Kidney capillary endothelial cell (primary cell): ENCODE measurements at regions not wholly inside any gene's neighbourhood (a gene's known extent, or its start where the extent isn't known, plus 50 kb on each side); places are given as distances from the start of the nearest gene placed in this dataset.

Experiments
- DNase-seq: peaks from one replicate; pipeline ENCODE4 v3.0.0-alpha.2; 2018; ENCODE audit warnings: low spot score

GRCh38 chr6:44062771-44063560, 64.3 kb downstream of the MRPL14 start:
- no peak for DNase-seq

GRCh38 chr6:44062105-44062770, 65.0 kb downstream of the MRPL14 start:
- DNase-seq: no peak

- DNase-seq: no peak
Measured at GRCh38 chr6:44061375-44062104, 65.7 kb downstream of the MRPL14 start.

- no peak for DNase-seq
Measured at GRCh38 chr6:44060612-44061374, 66.5 kb downstream of the MRPL14 start.

GRCh38 chr6:44059359-44060346, 67.6 kb downstream of the MRPL14 start:
- no peak for DNase-seq

GRCh38 chr6:44058617-44059358, 68.5 kb downstream of the MRPL14 start:
- DNase-seq: peak; percentile 99

- DNase-seq: no peak
Measured at GRCh38 chr6:44057931-44058616, 69.2 kb downstream of the MRPL14 start.

GRCh38 chr6:44057238-44057930, 69.9 kb downstream of the MRPL14 start:
- no peak for DNase-seq

GRCh38 chr6:44056392-44057237, 70.6 kb downstream of the MRPL14 start:
- DNase-seq: no peak

- DNase-seq: no peak
Measured at GRCh38 chr6:44054721-44055559, 72.3 kb downstream of the MRPL14 start.

- no peak for DNase-seq
Measured at GRCh38 chr6:44053760-44054556, 73.3 kb downstream of the MRPL14 start.

GRCh38 chr6:44053106-44053756, 74.0 kb downstream of the MRPL14 start:
- no peak for DNase-seq

- no peak for DNase-seq
Measured at GRCh38 chr6:44052419-44053023, 74.7 kb downstream of the MRPL14 start.

GRCh38 chr6:44051515-44051914, 75.7 kb downstream of the MRPL14 start:
- DNase-seq: no peak

- no peak for DNase-seq
Measured at GRCh38 chr6:44050872-44051505, 76.3 kb downstream of the MRPL14 start.
